GM12864 (cell line): ENCODE measurements at regions not wholly inside any gene's neighbourhood (a gene's known extent, or its start where the extent isn't known, plus 50 kb on each side); places are given as distances from the start of the nearest gene placed in this dataset.

ENCODE experiments used
- DNase-seq: peaks from one replicate; pipeline ENCODE4 v3.0.0-alpha.2; 2011; ENCODE audit warnings: low read depth
- H3K4me3 ChIP-seq: 2 replicates; pipeline ENCODE4 v1.5.1; 2011; ENCODE audit warnings: mild to moderate bottlenecking, low read depth, low read length, control low read depth
- CTCF ChIP-seq: IDR thresholded peaks from 2 replicates; pipeline ENCODE4 v1.5.1; 2011; ENCODE audit warnings: low read depth, mild to moderate bottlenecking, moderate library complexity, low read length, control low read depth, inconsistent platforms; ENCODE audit errors: missing control alignments

DNA sequence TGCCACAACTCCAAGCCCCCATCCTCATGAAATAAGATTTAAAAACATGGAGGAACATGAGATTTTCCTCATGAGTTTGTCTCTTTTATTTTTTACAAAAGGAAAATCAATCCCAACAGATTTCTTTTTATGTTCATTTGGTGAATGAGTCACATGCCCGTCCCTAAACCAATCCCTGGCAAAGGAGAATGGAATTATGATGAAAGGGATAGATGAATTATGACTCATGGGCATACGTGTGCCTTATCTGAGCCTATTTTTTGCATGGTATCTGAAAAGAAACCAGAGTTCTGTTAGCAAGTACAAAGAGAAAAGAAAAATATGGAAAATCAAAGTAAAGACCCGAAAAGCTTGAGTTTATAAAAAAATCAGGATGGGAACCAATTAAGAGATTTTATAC, 267.5 kb upstream of the TMEM161B start:
- no peak for DNase-seq
- TF ChIP-seq CTCF = no peak
- no peak overlapping the region for H3K4me3 ChIP-seq

- H3K4me3 ChIP-seq = no peak overlapping the region
- DNase-seq = no peak
- no peak for TF ChIP-seq CTCF
Observed at GRCh38 chr5:88524941-88525340, 256.3 kb upstream of the TMEM161B start.

DNA sequence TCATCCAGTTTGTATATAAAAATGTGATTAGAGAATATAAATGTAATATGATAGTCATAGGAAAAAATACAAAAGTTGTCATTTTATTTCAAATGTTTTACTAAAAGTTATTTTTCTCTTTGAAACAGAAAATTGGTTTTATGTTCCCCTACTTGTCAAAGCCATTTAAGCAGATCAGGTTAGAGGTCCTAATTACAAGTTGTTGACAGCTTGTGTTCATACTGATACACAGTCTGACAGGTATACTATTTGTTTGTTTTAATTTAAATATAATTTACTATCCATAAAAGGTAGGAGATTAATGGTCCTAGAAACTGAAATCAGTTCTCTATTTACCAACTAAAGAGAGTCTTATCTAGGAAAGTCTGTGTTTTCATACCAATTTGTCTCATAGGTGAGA, 250.4 kb upstream of the TMEM161B start:
- no peak overlapping the region for H3K4me3 ChIP-seq
- no peak for TF ChIP-seq CTCF
- no peak for DNase-seq

DNA sequence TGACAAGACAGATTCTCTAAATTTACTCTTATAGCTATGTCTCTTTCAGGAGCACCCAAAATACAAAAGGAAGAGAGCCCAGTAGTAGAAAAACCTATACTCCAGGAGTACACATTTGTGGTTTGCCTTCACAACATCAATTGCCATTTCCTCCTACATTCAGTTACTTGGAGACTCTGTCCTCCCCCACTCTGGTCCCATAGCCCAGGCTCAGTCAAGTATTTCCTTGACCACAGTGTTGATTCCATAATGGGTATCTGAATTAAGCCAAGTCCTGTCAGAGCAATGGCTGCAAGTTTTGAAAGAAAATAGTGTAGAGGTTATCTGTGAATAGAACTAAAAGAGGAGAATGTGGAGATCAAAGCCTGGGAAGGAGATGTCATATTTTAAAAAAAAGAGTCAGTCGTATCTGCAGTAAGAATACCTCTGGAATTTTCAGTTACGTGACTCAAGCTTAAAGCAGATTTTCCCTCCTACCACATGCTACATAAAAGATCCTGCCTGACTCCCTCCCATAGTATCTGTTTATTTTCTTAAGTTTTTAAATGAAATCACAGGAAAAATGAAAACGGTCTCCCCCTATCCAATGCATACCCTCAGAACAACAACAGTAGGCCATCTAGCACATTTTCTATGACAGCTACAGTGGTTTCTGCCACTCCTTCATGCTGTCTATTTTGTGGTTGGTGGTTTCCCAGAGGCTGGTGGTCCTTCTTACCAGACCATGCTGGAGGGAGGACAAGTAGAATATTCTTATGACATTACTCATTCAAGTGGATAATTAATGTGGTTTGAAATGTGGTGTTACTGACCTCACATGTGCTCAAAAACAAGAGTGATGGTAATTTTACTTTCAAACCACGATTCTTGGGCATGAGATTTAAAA, 249.7 kb upstream of the TMEM161B start:
- DNase-seq = no peak
- no peak for TF ChIP-seq CTCF
- no peak overlapping the region for H3K4me3 ChIP-seq

GRCh38 chr5:88515881-88516819, 247.5 kb upstream of the TMEM161B start:
- TF ChIP-seq CTCF = no peak
- DNase-seq = no peak
- no peak overlapping the region for H3K4me3 ChIP-seq

DNA sequence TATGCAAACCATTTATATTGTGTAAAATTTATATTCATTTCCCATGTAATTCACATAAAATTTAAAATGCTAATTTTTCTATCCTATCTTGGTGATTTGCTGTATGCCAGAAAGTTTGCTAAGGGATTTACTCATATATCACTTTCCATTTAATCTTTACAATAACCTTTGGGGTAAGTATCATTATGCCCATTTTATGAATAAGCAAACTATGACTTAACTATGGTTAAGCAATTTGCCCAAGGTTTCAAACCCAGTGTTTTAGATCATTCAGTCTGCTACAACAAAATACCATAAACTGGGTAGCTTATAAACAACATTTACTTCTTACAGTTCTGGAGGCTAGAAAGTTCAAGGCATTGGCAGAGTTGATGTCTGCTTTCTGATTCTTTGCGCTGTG, 246.4 kb upstream of the TMEM161B start:
- no peak for DNase-seq
- no peak for TF ChIP-seq CTCF

More for the DNA sequence above, 246.4 kb upstream of the TMEM161B start:
- no peak overlapping the region for H3K4me3 ChIP-seq
